CD4-positive, alpha-beta T cell (primary cell): ENCODE measurements at regions not wholly inside any gene's neighbourhood (a gene's known extent, or its start where the extent isn't known, plus 50 kb on each side); places are given as distances from the start of the nearest gene placed in this dataset.

ENCODE experiments used
- ATAC-seq: fragments of 200-7000 bp; cut with Tn5 transposase; one replicate; pipeline ENCODE4 v1.10.0; 2022; ENCODE audit warnings: mild to moderate bottlenecking; ENCODE audit not compliant: poor library complexity
- CTCF ChIA-PET: fragments of 350-600 bp; sonication (Branson Sonifier 250); formaldehyde crosslinking; loops from one replicate; lab custom pipeline; 2021; ENCODE audit warnings: antibody characterized with exemption, inconsistent platforms; lab: Charles Lee
- POLR2A ChIA-PET: fragments of 350-600 bp; sonication (Branson Sonifier 250); formaldehyde crosslinking; loops from one replicate; lab custom pipeline; 2021; ENCODE audit warnings: antibody characterized with exemption, inconsistent platforms; lab: Charles Lee
- DNase-seq, 14 experiments: peaks; one replicate each; pipeline ENCODE4 v3.0.0-alpha.2; 2013 to 2020; ENCODE audit warnings: mixed read lengths in 2 of 14
- H3K27ac ChIP-seq, 2 donors: one replicate each; pipeline versions ENCODE4 v1.5.1 to v1.7.0; 2013; ENCODE audit warnings: low read length in 2 of 2, low read depth in 1 of 2, mild to moderate bottlenecking in 1 of 2
- H3K27me3 ChIP-seq, 2 experiments: 1 replicate in 1 of 2; 2 replicates in 1 of 2; pipeline versions ENCODE4 v1.6.1 to v1.7.0; 2013; ENCODE audit warnings: low read length in 2 of 2, control low read depth in 1 of 2, mild to moderate bottlenecking in 1 of 2, moderate library complexity in 1 of 2; ENCODE audit not compliant: insufficient read depth in 2 of 2, control insufficient read depth in 1 of 2
- H3K36me3 ChIP-seq: one replicate; pipeline ENCODE4 v1.6.1; 2013; ENCODE audit warnings: low read length, control low read depth; ENCODE audit not compliant: insufficient read depth
- H3K4me1 ChIP-seq: one replicate; pipeline ENCODE4 v1.6.1; 2013; ENCODE audit warnings: low read length, control low read depth; ENCODE audit not compliant: insufficient read depth
- H3K4me3 ChIP-seq: one replicate; pipeline ENCODE4 v1.5.1; 2013; ENCODE audit warnings: mild to moderate bottlenecking, low read length, moderate library complexity
- H3K9me3 ChIP-seq, 2 experiments: 1 replicate in 1 of 2; 2 replicates in 1 of 2; pipeline versions ENCODE4 v1.6.1 to v1.7.0; 2013; ENCODE audit warnings: low read length in 2 of 2, mild to moderate bottlenecking in 2 of 2, control low read depth in 1 of 2, moderate library complexity in 1 of 2; ENCODE audit not compliant: control insufficient read depth in 1 of 2, insufficient read depth in 1 of 2
- H3K27ac Mint-ChIP-seq: one replicate; pipeline ENCODE4 v1.8.0; 2020; ENCODE audit warnings: mixed read lengths
- H3K27me3 Mint-ChIP-seq: one replicate; pipeline ENCODE4 v1.8.0; 2021; ENCODE audit warnings: mixed read lengths
- H3K36me3 Mint-ChIP-seq: one replicate; pipeline ENCODE4 v1.8.0; 2021; ENCODE audit warnings: low read depth, mixed read lengths
- H3K4me1 Mint-ChIP-seq: one replicate; pipeline ENCODE4 v1.8.0; 2021; ENCODE audit warnings: low read depth, mixed read lengths
- H3K4me3 Mint-ChIP-seq: one replicate; pipeline ENCODE4 v1.8.0; 2020; ENCODE audit warnings: mild to moderate bottlenecking, mixed read lengths
- H3K9me3 Mint-ChIP-seq: one replicate; pipeline ENCODE4 v1.8.0; 2020; ENCODE audit warnings: mixed read lengths
- intact Hi-C, 2 experiments: fragments of 100-400 bp; cut with DNase I in 1 of 2; cut with micrococcal nuclease in 1 of 2; formaldehyde crosslinking; loops; one replicate each; pipeline versions ENCODE4 v1.15.1 to v1.9.0; 2023 to 2025; cut with DNase I, micrococcal nuclease
- TF ChIP-seq, protein P1 (sequence below): fragments of 200-600 bp; IDR thresholded peaks from one replicate; pipeline ENCODE4 v1.8.0; 2022; ENCODE audit warnings: antibody characterized with exemption, mild to moderate bottlenecking

DNA sequence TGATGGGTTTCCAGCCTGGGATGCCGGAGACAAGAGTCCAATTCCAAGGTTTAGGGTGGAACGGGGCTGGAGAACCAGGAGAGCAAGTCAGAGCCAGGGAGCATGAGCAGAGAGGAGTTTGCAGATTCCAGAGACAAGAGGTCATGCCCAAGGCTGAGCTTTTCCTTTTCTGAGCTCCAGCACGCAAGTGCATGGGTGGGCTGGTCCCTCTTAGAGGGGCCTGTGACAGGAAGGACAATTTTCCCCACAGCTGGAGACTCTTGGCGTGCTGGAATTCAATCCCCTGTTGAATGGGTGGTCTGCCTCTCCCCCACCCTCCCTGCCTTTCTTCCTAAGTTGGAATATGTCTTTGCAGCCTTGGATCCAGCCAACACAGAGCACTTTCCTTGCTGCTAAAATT lies 431.9 kb downstream of the BCL11B start:
- ChIA-PET CTCF (no interaction called here), POLR2A (no interaction called here)
- Mint-ChIP-seq H3K27ac (no peak overlapping the region), H3K4me1 (peaks cover 12% of the 10 kb centered on the region), H3K27me3 (no peaks in the 10 kb centered on the region), H3K9me3 (no peaks in the 10 kb centered on the region), H3K4me3 (no peak overlapping the region), H3K36me3 (no peaks in the 10 kb centered on the region)
- Histone ChIP-seq H3K27me3 (no peaks in the 10 kb centered on the region), H3K4me3 (no peak overlapping the region), H3K36me3 (no peaks in the 10 kb centered on the region), H3K27ac (no peak overlapping the region), H3K9me3 (no peaks in the 10 kb centered on the region), H3K4me1 (peaks cover 5% of the 10 kb centered on the region)
- intact Hi-C loops = no loop called here
- DNase-seq (no peak), ATAC-seq (no peak)
- TF ChIP-seq, protein P1, sequence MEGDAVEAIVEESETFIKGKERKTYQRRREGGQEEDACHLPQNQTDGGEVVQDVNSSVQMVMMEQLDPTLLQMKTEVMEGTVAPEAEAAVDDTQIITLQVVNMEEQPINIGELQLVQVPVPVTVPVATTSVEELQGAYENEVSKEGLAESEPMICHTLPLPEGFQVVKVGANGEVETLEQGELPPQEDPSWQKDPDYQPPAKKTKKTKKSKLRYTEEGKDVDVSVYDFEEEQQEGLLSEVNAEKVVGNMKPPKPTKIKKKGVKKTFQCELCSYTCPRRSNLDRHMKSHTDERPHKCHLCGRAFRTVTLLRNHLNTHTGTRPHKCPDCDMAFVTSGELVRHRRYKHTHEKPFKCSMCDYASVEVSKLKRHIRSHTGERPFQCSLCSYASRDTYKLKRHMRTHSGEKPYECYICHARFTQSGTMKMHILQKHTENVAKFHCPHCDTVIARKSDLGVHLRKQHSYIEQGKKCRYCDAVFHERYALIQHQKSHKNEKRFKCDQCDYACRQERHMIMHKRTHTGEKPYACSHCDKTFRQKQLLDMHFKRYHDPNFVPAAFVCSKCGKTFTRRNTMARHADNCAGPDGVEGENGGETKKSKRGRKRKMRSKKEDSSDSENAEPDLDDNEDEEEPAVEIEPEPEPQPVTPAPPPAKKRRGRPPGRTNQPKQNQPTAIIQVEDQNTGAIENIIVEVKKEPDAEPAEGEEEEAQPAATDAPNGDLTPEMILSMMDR = no peak

DNA sequence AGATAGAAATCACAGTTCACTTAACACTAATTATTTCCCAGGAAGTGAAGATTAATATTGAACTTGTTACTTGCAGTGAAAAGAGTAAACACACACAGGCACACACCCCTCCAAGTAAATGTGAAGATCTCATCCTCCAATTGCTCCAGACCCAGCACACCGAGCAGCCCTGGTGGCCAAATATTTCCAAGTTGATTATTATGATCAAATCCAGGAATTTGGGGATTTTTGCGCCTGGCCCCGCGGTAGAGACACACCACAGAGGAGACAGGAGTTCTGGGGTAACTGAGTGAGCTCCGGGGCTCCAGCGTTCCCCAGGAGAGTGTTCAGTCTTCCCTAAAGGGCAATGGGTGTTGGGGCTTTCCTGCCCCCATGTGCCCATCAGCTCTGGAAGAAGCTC lies 431.5 kb downstream of the BCL11B start:
- ChIA-PET POLR2A (interaction anchor here (0.8 kb wide), 1 partner anchor 531 kb away, joined by 3 read pairs; no protein-coding TSS in a partner anchor), CTCF (interaction anchor here (0.5 to 0.6 kb wide), 2 partner anchors 15 to 87 kb away, joined by 3 read pairs; no protein-coding TSS in a partner anchor)
- ATAC-seq = no peak
- no peak overlapping the region for H3K4me3 ChIP-seq
- H3K27me3 ChIP-seq = no peaks in the 10 kb centered on the region
- H3K36me3 ChIP-seq = no peaks in the 10 kb centered on the region
- no peaks in the 10 kb centered on the region for H3K9me3 ChIP-seq
- no peak for DNase-seq
- no peak overlapping the region for H3K27ac ChIP-seq
- H3K27me3 Mint-ChIP-seq = no peaks in the 10 kb centered on the region
- H3K4me3 Mint-ChIP-seq = no peak overlapping the region
- H3K4me1 Mint-ChIP-seq = peaks cover 12% of the 10 kb centered on the region
- H3K27ac Mint-ChIP-seq = no peak overlapping the region
- peaks cover 5% of the 10 kb centered on the region for H3K4me1 ChIP-seq
- H3K9me3 Mint-ChIP-seq = no peaks in the 10 kb centered on the region
- TF ChIP-seq, protein P1 = no peak
- H3K36me3 Mint-ChIP-seq = no peaks in the 10 kb centered on the region
- intact Hi-C loops = no loop called here

DNA sequence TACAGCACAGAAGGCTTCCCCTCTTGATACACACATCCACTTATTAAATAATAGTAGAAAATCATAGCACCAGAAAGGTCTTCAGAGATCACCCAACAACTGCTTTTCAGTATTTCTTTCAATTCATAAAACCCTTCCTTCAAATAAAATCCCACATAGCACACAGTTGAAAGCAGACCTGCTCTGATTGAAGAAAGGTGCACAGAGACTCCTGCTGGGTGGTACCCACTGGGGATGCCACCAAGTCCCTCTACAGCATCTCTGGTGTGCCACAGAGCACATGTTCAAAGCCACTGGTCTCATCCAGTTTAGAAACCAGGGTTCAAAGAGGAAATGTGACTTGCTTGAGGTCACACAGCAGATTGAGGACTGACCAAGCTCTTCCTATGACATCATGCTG lies 427.5 kb downstream of the BCL11B start:
- Mint-ChIP-seq H3K36me3 (no peaks in the 10 kb centered on the region), H3K4me3 (no peak overlapping the region), H3K9me3 (no peaks in the 10 kb centered on the region), H3K4me1 (peaks cover 12% of the 10 kb centered on the region), H3K27ac (no peak overlapping the region), H3K27me3 (no peaks in the 10 kb centered on the region)
- ATAC-seq (no peak), DNase-seq (no peak)
- Histone ChIP-seq H3K4me3 (no peak overlapping the region), H3K4me1 (peaks cover 5% of the 10 kb centered on the region), H3K36me3 (no peaks in the 10 kb centered on the region), H3K27ac (no peak overlapping the region), H3K27me3 (no peaks in the 10 kb centered on the region), H3K9me3 (no peaks in the 10 kb centered on the region)
- intact Hi-C loops = no loop called here
- ChIA-PET POLR2A (no interaction called here), CTCF (interaction anchor here (0.6 kb wide), 1 partner anchor 597 kb away, joined by 3 read pairs; no protein-coding TSS in a partner anchor)
- TF ChIP-seq, protein P1 = no peak
